ENCODE measurements at regions not wholly inside any gene's neighbourhood (a gene's known extent, or its start where the extent isn't known, plus 50 kb on each side); places are given as distances from the start of the nearest gene placed in this dataset.

- H2BK20ac ChIP-seq (ENCODE audit: low read depth, low read length, poor library complexity, severe bottlenecking), result no peak overlapping the region
- H4K5ac ChIP-seq (ENCODE audit: insufficient read length, low read depth, low read length), result no peak overlapping the region
- H2AFZ ChIP-seq (ENCODE audit: low read length), result no peak overlapping the region
- no peak for TF ChIP-seq CTCF (conservative IDR thresholded peaks at IDR 0.05)
- no peaks in the 10 kb centered on the region for H3K4me1 ChIP-seq (ENCODE audit: insufficient read depth, low read length)
- H3K9ac ChIP-seq (ENCODE audit: extremely low read depth, insufficient read length, low read length), result no peak overlapping the region
- H4K91ac ChIP-seq (ENCODE audit: insufficient read length, low read depth, low read length), result no peak overlapping the region
- no peak overlapping the region for H3T11ph ChIP-seq (ENCODE audit: low read length)
- H3K79me1 ChIP-seq (ENCODE audit: insufficient read depth, low read depth, low read length, poor library complexity, severe bottlenecking), result no peaks in the 10 kb centered on the region
- H3K4me1 Mint-ChIP-seq, result no peaks in the 10 kb centered on the region; a peak in 1 of 4 replicates
- DNase-seq, result no peak
- H2BK12ac ChIP-seq (ENCODE audit: insufficient read length, low read depth, low read length), result no peak overlapping the region
- H3K14ac ChIP-seq (ENCODE audit: insufficient read depth, low read length), result no peak overlapping the region
- no peaks in the 10 kb centered on the region for H3K27me3 Mint-ChIP-seq (ENCODE audit: low read depth)
- H2BK5ac ChIP-seq (ENCODE audit: insufficient read length, low read length), result no peak overlapping the region
- no peak overlapping the region for H3K56ac ChIP-seq (ENCODE audit: insufficient read length, low read depth, low read length)
- H3K4me2 ChIP-seq (ENCODE audit: insufficient read depth, insufficient read length, low read length), result no peak overlapping the region
- H4K20me1 ChIP-seq (ENCODE audit: control insufficient read depth, insufficient read depth, insufficient read length), result no peaks in the 10 kb centered on the region
- H3K27me3 ChIP-seq (ENCODE audit: insufficient read depth, low read length), result no peaks in the 10 kb centered on the region
- H2BK15ac ChIP-seq (ENCODE audit: low read depth, low read length), result no peak overlapping the region
- no peak overlapping the region for H3K23ac ChIP-seq (ENCODE audit: insufficient read length, low read depth, low read length)
- peaks cover 0 to 6% (median 4%) of the 10 kb centered on the region in 3 experiments; a peak in 4 of 7 replicates for H3K36me3 Mint-ChIP-seq (ENCODE audit: insufficient read depth in 1 of 3, low read depth in 3 of 3)
- no peak overlapping the region for H3K27ac Mint-ChIP-seq
- no peak overlapping the region for H3K18ac ChIP-seq (ENCODE audit: insufficient read length, low read depth, low read length)
- H3K4me3 Mint-ChIP-seq, result no peak overlapping the region
- no peaks in the 10 kb centered on the region for H3K9me3 ChIP-seq (ENCODE audit: control insufficient read depth, low read depth, low read length)
- H2BK120ac ChIP-seq (ENCODE audit: low read depth, low read length, poor library complexity, severe bottlenecking), result no peak overlapping the region
- H2AK5ac ChIP-seq (ENCODE audit: insufficient read length, low read length), result no peak overlapping the region
- H3K27ac ChIP-seq (ENCODE audit: insufficient read length, low read depth, low read length), result no peak overlapping the region
- H3K4ac ChIP-seq (ENCODE audit: low read depth, low read length), result no peak overlapping the region
- no peak overlapping the region for H4K8ac ChIP-seq (replicated peaks; ENCODE audit: insufficient read length, low read depth, low read length)
- no peaks in the 10 kb centered on the region for H3K79me2 ChIP-seq (ENCODE audit: insufficient read depth, low read length)
- WGBS (ENCODE audit: extremely low coverage, insufficient read length, low lambda C conversion rate), result no CpG with 5 or more reads among the region's 1 CpG
- H3K23me2 ChIP-seq (ENCODE audit: insufficient read length, low read depth, low read length, poor library complexity, severe bottlenecking), result no peaks in the 10 kb centered on the region
- peaks cover 3 to 7% of the 10 kb centered on the region in 2 experiments; a peak in 1 of 5 replicates for H3K9me3 Mint-ChIP-seq
These were observed 847.2 kb upstream of the DPPA4 start for GRCh38 chr3:110184536-110184935.

Measured in H9 (cell line).